HEK293 (cell line): ENCODE measurements at regions not wholly inside any gene's neighbourhood (a gene's known extent, or its start where the extent isn't known, plus 50 kb on each side); places are given as distances from the start of the nearest gene placed in this dataset.

Experiments
- CTCF ChIA-PET: fragments of 350-600 bp; formaldehyde crosslinking; extraction: SDS; loops from one replicate; lab custom pipeline; 2021; ENCODE audit warnings: antibody characterized with exemption; lab: Yijun Ruan, JAX
- POLR2A ChIA-PET: fragments of 300-600 bp; formaldehyde crosslinking; extraction: SDS; loops from one replicate; lab custom pipeline; 2020; ENCODE audit warnings: antibody characterized with exemption, inconsistent platforms; lab: Yijun Ruan, JAX
- H3K27ac ChIP-seq: fragments of 200-500 bp; sonication (Bioruptor generic); 2 replicates; pipeline ENCODE4 v1.5.1; 2014; ENCODE audit warnings: low read depth, low read length, control low read depth, inconsistent platforms; ENCODE audit errors: extremely low read depth
- H3K36me3 ChIP-seq, 2 experiments: fragments of 200-500 bp in 1 of 2; sonication (Bioruptor generic) in 1 of 2; 1 replicate in 1 of 2; 2 replicates in 1 of 2; pipeline ENCODE4 v1.5.1; 2014 to 2017; ENCODE audit warnings: inconsistent platforms in 2 of 2, low read length in 2 of 2; ENCODE audit not compliant: control insufficient read depth in 2 of 2, insufficient read depth in 1 of 2
- H3K4me1 ChIP-seq: fragments of 200-500 bp; sonication (Bioruptor generic); 2 replicates; pipeline ENCODE4 v1.5.1; 2014; ENCODE audit warnings: mild to moderate bottlenecking, low read length, inconsistent platforms; ENCODE audit not compliant: control insufficient read depth, insufficient read depth
- H3K4me3 ChIP-seq: 2 replicates; pipeline ENCODE4 v1.5.1; 2011; ENCODE audit warnings: low read depth, mild to moderate bottlenecking, control low read depth, low read length, moderate library complexity
- H3K9me3 ChIP-seq: fragments of 200-500 bp; sonication (Bioruptor generic); 2 replicates; pipeline ENCODE4 v1.5.1; 2014; ENCODE audit warnings: low read depth, low read length, inconsistent platforms; ENCODE audit not compliant: control insufficient read depth, insufficient read depth
- GLI2 ChIP-seq: fragments of 450-650 bp; formaldehyde crosslinking; IDR thresholded peaks from 2 replicates; pipeline ENCODE4; 2017; ENCODE audit warnings: missing biosample characterization, missing genetic modification characterization, low read depth, borderline replicate concordance
- KLF10 ChIP-seq: fragments of 450-650 bp; IDR thresholded peaks from 2 replicates; pipeline ENCODE4 v1.5.1; 2018; ENCODE audit warnings: missing biosample characterization, mild to moderate bottlenecking, missing genetic modification characterization
- KLF7 ChIP-seq: fragments of 450-650 bp; formaldehyde crosslinking; IDR thresholded peaks from 2 replicates; pipeline ENCODE4 v1.5.1; 2016; ENCODE audit warnings: missing biosample characterization, missing genetic modification characterization, borderline replicate concordance
- KLF8 ChIP-seq: fragments of 450-650 bp; formaldehyde crosslinking; IDR thresholded peaks from 2 replicates; pipeline ENCODE4 v1.5.1; 2016; ENCODE audit warnings: missing biosample characterization, missing genetic modification characterization
- SCRT2 ChIP-seq: fragments of 450-650 bp; formaldehyde crosslinking; IDR thresholded peaks from 2 replicates; pipeline ENCODE4 v1.5.1; 2016; ENCODE audit warnings: missing biosample characterization, missing genetic modification characterization
- SP7 ChIP-seq: fragments of 450-650 bp; formaldehyde crosslinking; IDR thresholded peaks from 2 replicates; pipeline ENCODE4 v1.5.1; 2016; ENCODE audit warnings: missing biosample characterization, missing genetic modification characterization
- TCF7L2 ChIP-seq: IDR thresholded peaks from 2 replicates; pipeline ENCODE4 v1.6.1; 2011; ENCODE audit warnings: low read depth, mild to moderate bottlenecking, inconsistent platforms, low read length, moderate library complexity, borderline replicate concordance
- ZBTB48 ChIP-seq: fragments of 450-650 bp; formaldehyde crosslinking; IDR thresholded peaks from 2 replicates; pipeline ENCODE4 v1.5.1; 2016; ENCODE audit warnings: missing biosample characterization, missing genetic modification characterization
- ZEB2 ChIP-seq: fragments of 450-650 bp; formaldehyde crosslinking; IDR thresholded peaks from 2 replicates; pipeline ENCODE4 v1.5.1; 2016; ENCODE audit warnings: missing biosample characterization, missing genetic modification characterization
- ZNF114 ChIP-seq: fragments of 450-650 bp; formaldehyde crosslinking; IDR thresholded peaks from 2 replicates; pipeline ENCODE4 v1.5.0; 2017; ENCODE audit warnings: missing biosample characterization, missing genetic modification characterization
- ZNF366 ChIP-seq: fragments of 450-650 bp; formaldehyde crosslinking; conservative IDR thresholded peaks from 2 replicates; pipeline ENCODE4 v1.5.1; 2016; ENCODE audit warnings: missing biosample characterization, missing genetic modification characterization
- ZNF394 ChIP-seq: fragments of 450-650 bp; formaldehyde crosslinking; IDR thresholded peaks from 2 replicates; pipeline ENCODE4 v1.5.1; 2016; ENCODE audit warnings: missing biosample characterization, missing genetic modification characterization, mild to moderate bottlenecking, moderate library complexity, borderline replicate concordance
- ZNF404 ChIP-seq: fragments of 450-650 bp; formaldehyde crosslinking; IDR thresholded peaks from 2 replicates; pipeline ENCODE4 v1.5.1; 2017; ENCODE audit warnings: missing biosample characterization, missing genetic modification characterization
- ZNF621 ChIP-seq: fragments of 450-650 bp; formaldehyde crosslinking; IDR thresholded peaks from 2 replicates; pipeline ENCODE4 v1.5.1; 2017; ENCODE audit warnings: missing biosample characterization, missing genetic modification characterization
- ZNF843 ChIP-seq: fragments of 450-650 bp; formaldehyde crosslinking; IDR thresholded peaks from 2 replicates; pipeline ENCODE4 v1.5.1; 2016; ENCODE audit warnings: missing biosample characterization, missing genetic modification characterization
- TF ChIP-seq, protein P1 (sequence below): fragments of 450-650 bp; formaldehyde crosslinking; IDR thresholded peaks from 2 replicates; pipeline ENCODE4 v1.5.1; 2016; ENCODE audit warnings: missing biosample characterization, missing genetic modification characterization
- TF ChIP-seq, protein P2 (sequence below): fragments of 450-650 bp; formaldehyde crosslinking; IDR thresholded peaks from 2 replicates; pipeline ENCODE4 v1.5.1; 2016; ENCODE audit warnings: missing biosample characterization, missing genetic modification characterization
- TF ChIP-seq, protein P3 (sequence below): fragments of 450-650 bp; formaldehyde crosslinking; IDR thresholded peaks from 2 replicates; pipeline ENCODE4 v1.5.1; 2017; ENCODE audit warnings: missing biosample characterization, missing genetic modification characterization
- TF ChIP-seq, protein P4 (sequence below): fragments of 450-650 bp; IDR thresholded peaks from 2 replicates; pipeline ENCODE4 v1.5.1; 2018; ENCODE audit warnings: missing biosample characterization, mild to moderate bottlenecking, missing genetic modification characterization

DNA sequence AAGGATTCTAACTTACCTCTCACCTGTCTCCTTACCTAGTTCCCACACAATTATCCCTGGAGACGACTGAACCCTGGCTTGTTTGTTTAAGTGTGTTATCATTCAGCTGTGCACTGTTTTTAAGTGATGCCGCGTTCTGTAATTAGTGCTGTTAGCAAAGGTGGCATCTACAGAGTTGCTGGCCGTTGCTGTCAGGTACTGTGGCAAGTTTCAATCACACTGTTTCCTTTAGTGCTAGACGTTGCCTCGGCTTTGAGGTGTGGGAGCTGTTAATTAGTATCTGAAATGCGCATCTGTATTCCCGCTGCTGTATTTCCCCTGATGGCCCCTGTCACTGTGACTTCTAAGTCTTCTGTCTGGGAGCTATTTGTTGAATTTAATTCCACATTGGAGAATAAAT, 193.8 kb upstream of the GAS1 start:
- Histone ChIP-seq H3K27ac (peak overlapping the region; percentile 55), H3K4me3 (no peak overlapping the region), H3K9me3 (no peaks in the 10 kb centered on the region), H3K4me1 (0 out of 2 replicates have a peak, but pooled peaks cover 9% of the 10 kb centered on the region), H3K36me3 (no peaks in the 10 kb centered on the region)
- POLR2A ChIA-PET = no interaction called here
- peak; percentile 68; the same call in 1 of the 2 replicates for TF ChIP-seq SP7 (tag by site-specific recombination)
- no peak for TF ChIP-seq KLF8 (tag by site-specific recombination)
- TF ChIP-seq ZEB2 = 0 out of 2 replicates have a peak, but pooled peaks have one; percentile 21
- 0 out of 2 replicates have a peak, but pooled peaks have one; percentile 9 for TF ChIP-seq ZNF366 (tag by site-specific recombination)
- TF ChIP-seq, protein P1, sequence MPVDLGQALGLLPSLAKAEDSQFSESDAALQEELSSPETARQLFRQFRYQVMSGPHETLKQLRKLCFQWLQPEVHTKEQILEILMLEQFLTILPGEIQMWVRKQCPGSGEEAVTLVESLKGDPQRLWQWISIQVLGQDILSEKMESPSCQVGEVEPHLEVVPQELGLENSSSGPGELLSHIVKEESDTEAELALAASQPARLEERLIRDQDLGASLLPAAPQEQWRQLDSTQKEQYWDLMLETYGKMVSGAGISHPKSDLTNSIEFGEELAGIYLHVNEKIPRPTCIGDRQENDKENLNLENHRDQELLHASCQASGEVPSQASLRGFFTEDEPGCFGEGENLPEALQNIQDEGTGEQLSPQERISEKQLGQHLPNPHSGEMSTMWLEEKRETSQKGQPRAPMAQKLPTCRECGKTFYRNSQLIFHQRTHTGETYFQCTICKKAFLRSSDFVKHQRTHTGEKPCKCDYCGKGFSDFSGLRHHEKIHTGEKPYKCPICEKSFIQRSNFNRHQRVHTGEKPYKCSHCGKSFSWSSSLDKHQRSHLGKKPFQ (tag by site-specific recombination) = 0 out of 2 replicates have a peak, but pooled peaks have one; percentile 10
- CTCF ChIA-PET = interaction anchor here (0.6 kb wide), 2 partner anchors 182 to 516 kb away, joined by 3 read pairs; no protein-coding TSS in a partner anchor

DNA sequence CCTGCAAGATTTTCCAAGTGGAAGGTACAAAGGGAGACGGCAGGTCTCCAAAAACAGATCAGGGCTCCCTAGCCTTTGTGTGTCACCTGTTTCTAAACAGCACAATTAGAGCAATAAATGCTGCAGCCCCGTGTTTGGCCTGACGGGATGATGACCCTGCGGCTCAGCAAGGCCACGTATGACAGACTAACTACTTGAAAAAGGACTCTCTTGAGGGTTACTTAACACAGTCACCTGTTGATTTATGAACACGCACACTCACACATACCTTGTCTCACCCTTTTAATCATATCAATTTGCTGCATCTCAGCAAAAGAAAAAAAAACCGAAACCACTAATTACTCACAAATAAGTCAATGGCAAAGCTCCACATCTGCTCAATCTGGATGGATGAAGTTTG, 199.6 kb upstream of the GAS1 start:
- H3K4me3 ChIP-seq = no peak overlapping the region
- H3K27ac ChIP-seq = no peak overlapping the region
- H3K9me3 ChIP-seq = no peaks in the 10 kb centered on the region
- CTCF ChIA-PET = interaction anchor here (1.7 kb wide), 1 partner anchor 198 kb away, joined by 5 read pairs; no protein-coding TSS in a partner anchor
- TF ChIP-seq ZNF114 (tag by site-specific recombination) (no peak), SCRT2 (tag by site-specific recombination) (peak; percentile 78)
- H3K36me3 ChIP-seq = no peaks in the 10 kb centered on the region
- POLR2A ChIA-PET = no interaction called here
- no peaks in the 10 kb centered on the region for H3K4me1 ChIP-seq

DNA sequence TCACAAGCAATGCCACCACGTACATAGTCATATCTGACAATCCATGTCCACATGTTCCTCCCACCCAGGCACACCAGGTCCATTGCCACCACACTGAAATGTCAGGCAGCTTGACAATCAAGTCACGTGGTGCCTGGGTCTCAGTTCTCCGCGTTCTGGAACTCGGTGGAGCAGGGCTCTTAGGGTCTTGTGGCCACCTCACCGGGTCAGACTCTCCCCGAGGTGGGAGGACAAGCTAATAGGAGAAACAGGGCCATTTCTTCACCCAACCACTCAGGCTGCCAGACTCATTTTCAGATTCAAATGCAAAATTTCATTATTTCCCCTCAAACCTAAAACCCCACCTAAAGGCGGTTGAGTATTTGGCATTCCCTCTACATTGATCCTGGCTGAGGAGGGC, 200.5 kb upstream of the GAS1 start:
- Histone ChIP-seq H3K27ac (no peak overlapping the region), H3K9me3 (no peaks in the 10 kb centered on the region), H3K4me3 (no peak overlapping the region), H3K4me1 (no peaks in the 10 kb centered on the region), H3K36me3 (no peaks in the 10 kb centered on the region)
- TF ChIP-seq ZNF394 (tag by site-specific recombination) (no peak), ZBTB48 (tag by site-specific recombination) (no peak), KLF7 (tag by site-specific recombination) (no peak), KLF10 (tag by site-specific recombination) (no peak)
- TF ChIP-seq, protein P2, sequence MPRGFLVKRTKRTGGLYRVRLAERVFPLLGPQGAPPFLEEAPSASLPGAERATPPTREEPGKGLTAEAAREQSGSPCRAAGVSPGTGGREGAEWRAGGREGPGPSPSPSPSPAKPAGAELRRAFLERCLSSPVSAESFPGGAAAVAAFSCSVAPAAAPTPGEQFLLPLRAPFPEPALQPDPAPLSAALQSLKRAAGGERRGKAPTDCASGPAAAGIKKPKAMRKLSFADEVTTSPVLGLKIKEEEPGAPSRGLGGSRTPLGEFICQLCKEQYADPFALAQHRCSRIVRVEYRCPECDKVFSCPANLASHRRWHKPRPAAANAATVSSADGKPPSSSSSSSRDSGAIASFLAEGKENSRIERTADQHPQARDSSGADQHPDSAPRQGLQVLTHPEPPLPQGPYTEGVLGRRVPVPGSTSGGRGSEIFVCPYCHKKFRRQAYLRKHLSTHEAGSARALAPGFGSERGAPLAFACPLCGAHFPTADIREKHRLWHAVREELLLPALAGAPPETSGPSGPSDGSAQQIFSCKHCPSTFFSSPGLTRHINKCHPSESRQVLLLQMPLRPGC (tag by site-specific recombination) = no peak
- ChIA-PET POLR2A (no interaction called here), CTCF (interaction anchor here (0.6 to 0.7 kb wide), 2 partner anchors 23 to 47 kb away, joined by 3 to 5 read pairs; no protein-coding TSS in a partner anchor)

DNA sequence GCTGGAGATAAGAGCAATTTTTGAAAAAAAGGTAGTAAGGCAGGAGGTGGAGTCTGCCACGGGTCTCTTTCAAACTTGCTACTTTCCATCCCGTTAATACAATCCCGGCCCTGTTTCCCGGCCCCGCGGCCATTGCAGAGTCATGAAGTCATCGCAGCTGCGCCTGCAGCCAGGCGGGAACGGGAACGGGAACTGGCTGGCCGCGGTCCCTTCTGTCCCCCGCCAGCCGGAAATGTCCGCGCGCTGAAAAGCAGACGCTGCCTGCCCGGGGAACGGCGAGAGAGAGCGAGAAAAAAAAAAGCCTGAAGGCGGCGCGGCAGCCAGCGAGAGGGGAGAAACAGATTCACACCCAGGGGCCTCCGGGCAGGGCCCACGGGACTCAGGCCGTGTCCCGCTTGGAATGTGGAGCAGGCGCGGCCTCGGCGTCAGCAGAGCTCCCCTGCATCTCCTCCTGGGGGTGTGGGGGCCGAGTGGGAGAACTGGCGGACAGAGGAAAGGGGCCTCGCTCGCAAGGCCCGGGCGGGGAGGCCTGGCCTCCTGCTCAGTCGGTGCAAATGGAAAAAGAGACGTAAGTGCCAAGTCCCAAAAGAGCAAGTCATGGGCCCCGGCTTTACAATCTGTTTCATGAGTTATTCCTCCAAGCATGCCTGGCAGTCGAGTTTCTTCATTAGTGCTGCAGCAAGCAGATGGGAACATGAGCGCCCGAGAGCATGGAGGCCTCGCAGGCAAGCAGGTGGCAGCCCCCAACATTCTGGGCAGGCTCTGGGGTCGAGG, 201.2 kb upstream of the GAS1 start:
- H3K9me3 ChIP-seq = no peaks in the 10 kb centered on the region
- no peaks in the 10 kb centered on the region for H3K4me1 ChIP-seq
- POLR2A ChIA-PET = no interaction called here
- H3K36me3 ChIP-seq = no peaks in the 10 kb centered on the region
- H3K27ac ChIP-seq = no peak overlapping the region
- no peak overlapping the region for H3K4me3 ChIP-seq
- CTCF ChIA-PET = interaction anchor here (0.7 kb wide), 1 partner anchor 48 kb away, joined by 3 read pairs; no protein-coding TSS in a partner anchor
- no peak for TF ChIP-seq ZNF621
- TF ChIP-seq ZNF404 (tag by site-specific recombination) = no peak
- TF ChIP-seq, protein P3, sequence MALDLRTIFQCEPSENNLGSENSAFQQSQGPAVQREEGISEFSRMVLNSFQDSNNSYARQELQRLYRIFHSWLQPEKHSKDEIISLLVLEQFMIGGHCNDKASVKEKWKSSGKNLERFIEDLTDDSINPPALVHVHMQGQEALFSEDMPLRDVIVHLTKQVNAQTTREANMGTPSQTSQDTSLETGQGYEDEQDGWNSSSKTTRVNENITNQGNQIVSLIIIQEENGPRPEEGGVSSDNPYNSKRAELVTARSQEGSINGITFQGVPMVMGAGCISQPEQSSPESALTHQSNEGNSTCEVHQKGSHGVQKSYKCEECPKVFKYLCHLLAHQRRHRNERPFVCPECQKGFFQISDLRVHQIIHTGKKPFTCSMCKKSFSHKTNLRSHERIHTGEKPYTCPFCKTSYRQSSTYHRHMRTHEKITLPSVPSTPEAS (tag by site-specific recombination) = no peak
- TF ChIP-seq, protein P4, sequence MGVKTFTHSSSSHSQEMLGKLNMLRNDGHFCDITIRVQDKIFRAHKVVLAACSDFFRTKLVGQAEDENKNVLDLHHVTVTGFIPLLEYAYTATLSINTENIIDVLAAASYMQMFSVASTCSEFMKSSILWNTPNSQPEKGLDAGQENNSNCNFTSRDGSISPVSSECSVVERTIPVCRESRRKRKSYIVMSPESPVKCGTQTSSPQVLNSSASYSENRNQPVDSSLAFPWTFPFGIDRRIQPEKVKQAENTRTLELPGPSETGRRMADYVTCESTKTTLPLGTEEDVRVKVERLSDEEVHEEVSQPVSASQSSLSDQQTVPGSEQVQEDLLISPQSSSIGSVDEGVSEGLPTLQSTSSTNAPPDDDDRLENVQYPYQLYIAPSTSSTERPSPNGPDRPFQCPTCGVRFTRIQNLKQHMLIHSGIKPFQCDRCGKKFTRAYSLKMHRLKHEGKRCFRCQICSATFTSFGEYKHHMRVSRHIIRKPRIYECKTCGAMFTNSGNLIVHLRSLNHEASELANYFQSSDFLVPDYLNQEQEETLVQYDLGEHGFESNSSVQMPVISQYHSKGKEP = no peak
- no peak for TF ChIP-seq ZNF843 (tag by site-specific recombination)
- TF ChIP-seq TCF7L2 = no peak
- TF ChIP-seq GLI2 (tag by site-specific recombination) = no peak
